GM12878 (cell line): ENCODE measurements at regions not wholly inside any gene's neighbourhood (a gene's known extent, or its start where the extent isn't known, plus 50 kb on each side); places are given as distances from the start of the nearest gene placed in this dataset.
"Not testable (repeated sequence)": the region's sequence is repeated elsewhere in the genome, so short reads cannot be mapped to it uniquely, and the experiment has no call there.

ENCODE experiments used
- ATAC-seq: fragments of 200-7000 bp; cut with Tn5 transposase; 3 replicates; pipeline ENCODE4 v1.9.1; 2020; ENCODE audit warnings: mild to moderate bottlenecking, moderate library complexity
- BruUV-seq: library from RNA; stranded (reverse); fragments of 400-500 nt; replicated peaks from 2 replicates; lab custom pipeline; 2021; lab: Mats Ljungman, UMichigan
- CTCF ChIA-PET: fragments of 300-600 bp; sonication (Branson Sonifier 250); formaldehyde crosslinking; extraction: SDS; loops from one replicate; lab custom pipeline; 2021; ENCODE audit warnings: inconsistent platforms; lab: Yijun Ruan, JAX
- POLR2A ChIA-PET: fragments of 350-600 bp; formaldehyde crosslinking; extraction: SDS; loops from one replicate; lab custom pipeline; 2021; ENCODE audit warnings: inconsistent platforms; lab: Charles Lee
- RAD21 ChIA-PET: fragments of 300-600 bp; sonication (Branson Sonifier 250); formaldehyde crosslinking; loops from one replicate; lab custom pipeline; 2023; ENCODE audit warnings: antibody characterized with exemption; ENCODE audit not compliant: unreplicated experiment; lab: Charles Lee
- SMC1A ChIA-PET: fragments of 300-600 bp; sonication (Branson Sonifier 250); formaldehyde crosslinking; loops from one replicate; lab custom pipeline; 2023; ENCODE audit not compliant: unreplicated experiment, uncharacterized antibody; lab: Charles Lee
- DNase-seq: peaks from one replicate; pipeline ENCODE4 v3.0.0-alpha.2; 2011; ENCODE audit warnings: low read depth, low spot score
- FAIRE-seq: peaks from 3 replicates; lab custom pipeline; 2011; peaks lifted over from hg19 to GRCh38; lab: Jason Lieb, UNC
- H2AFZ ChIP-seq: 2 replicates; pipeline ENCODE4 v1.6.0; 2011; ENCODE audit warnings: low read depth, low read length, control low read depth; ENCODE audit not compliant: control insufficient read depth
- H3K27ac ChIP-seq: 2 replicates; pipeline ENCODE4 v1.5.1; 2011; ENCODE audit warnings: control low read depth; ENCODE audit not compliant: control insufficient read depth, insufficient read depth
- H3K27me3 ChIP-seq, 2 experiments: replicated peaks in 1 of 2; 2 replicates each; pipeline versions ENCODE4 v1.6.0 to v1.6.1; 2011; ENCODE audit warnings: low read length in 1 of 2; ENCODE audit not compliant: control insufficient read depth in 2 of 2, insufficient read depth in 2 of 2
- H3K36me3 ChIP-seq, 2 experiments: 2 replicates each; pipeline ENCODE4 v1.5.1; 2011; ENCODE audit warnings: low read length in 1 of 2; ENCODE audit not compliant: control insufficient read depth in 2 of 2, insufficient read depth in 2 of 2
- H3K4me1 ChIP-seq: 2 replicates; pipeline ENCODE4 v1.6.1; 2011; ENCODE audit warnings: mild to moderate bottlenecking, low read length, moderate library complexity, mixed read lengths; ENCODE audit not compliant: control insufficient read depth, insufficient read depth
- H3K4me2 ChIP-seq: 2 replicates; pipeline ENCODE4 v1.6.0; 2011; ENCODE audit warnings: control low read depth; ENCODE audit not compliant: control insufficient read depth, insufficient read depth
- H3K4me3 ChIP-seq: fragments of 200-600 bp; sonication (generic); 2 replicates; pipeline ENCODE4 v1.5.1; 2016
- H3K79me2 ChIP-seq: 2 replicates; pipeline ENCODE4 v1.6.0; 2011; ENCODE audit warnings: low read length; ENCODE audit not compliant: control insufficient read depth, insufficient read depth
- H3K9ac ChIP-seq: 2 replicates; pipeline ENCODE4 v1.8.0; 2011; ENCODE audit warnings: low read length, control low read depth, mixed read lengths; ENCODE audit not compliant: control insufficient read depth, insufficient read depth
- H3K9me3 ChIP-seq: replicated peaks from 3 replicates; pipeline ENCODE4 v1.5.1; 2011; ENCODE audit warnings: mild to moderate bottlenecking, low read length; ENCODE audit not compliant: control insufficient read depth, insufficient read depth
- H4K20me1 ChIP-seq: 2 replicates; pipeline ENCODE4 v1.6.0; 2011; ENCODE audit not compliant: control insufficient read depth, insufficient read depth
- BMI1 ChIP-seq: fragments of 450-650 bp; IDR thresholded peaks from 2 replicates; pipeline ENCODE4 v1.6.1; 2016; ENCODE audit warnings: mild to moderate bottlenecking, moderate library complexity, borderline replicate concordance
- DPF2 ChIP-seq: fragments of 450-650 bp; IDR thresholded peaks from 2 replicates; pipeline ENCODE4 v1.6.1; 2017; ENCODE audit warnings: mild to moderate bottlenecking
- E2F8 ChIP-seq: fragments of 450-650 bp; IDR thresholded peaks from 2 replicates; pipeline ENCODE4 v1.6.1; 2018; ENCODE audit warnings: mild to moderate bottlenecking, low read depth, moderate library complexity; ENCODE audit not compliant: partially characterized antibody
- HDGF ChIP-seq: fragments of 450-650 bp; IDR thresholded peaks from 2 replicates; pipeline ENCODE4 v1.6.1; 2016; ENCODE audit warnings: antibody characterized with exemption
- MXI1 ChIP-seq: fragments of 150-350 bp; IDR thresholded peaks from 2 replicates; pipeline ENCODE4 v1.6.1; 2011; ENCODE audit warnings: low read depth, mild to moderate bottlenecking, inconsistent platforms, low read length, improper control_type of control experiment
- RELB ChIP-seq: fragments of 450-650 bp; IDR thresholded peaks from 2 replicates; pipeline ENCODE4 v1.6.1; 2017; ENCODE audit warnings: low read depth, mild to moderate bottlenecking, moderate library complexity
- SREBF1 ChIP-seq: IDR thresholded peaks from 2 replicates; pipeline ENCODE4 v1.6.1; 2012; ENCODE audit warnings: mild to moderate bottlenecking, low read length
- TBL1XR1 ChIP-seq: IDR thresholded peaks from 2 replicates; pipeline ENCODE4 v1.6.1; 2012; ENCODE audit warnings: low read depth, low read length, improper control_type of control experiment
- ZBED1 ChIP-seq: IDR thresholded peaks from 2 replicates; pipeline ENCODE4 v1.6.1; 2016; ENCODE audit warnings: borderline replicate concordance
- ZBTB40 ChIP-seq: fragments of 450-650 bp; IDR thresholded peaks from 2 replicates; pipeline ENCODE4 v1.6.1; 2016; ENCODE audit warnings: mild to moderate bottlenecking, moderate library complexity, borderline replicate concordance
- WGBS: methylation state at CpG from one replicate; pipeline ENCODE4 v1.1.6; 2016; ENCODE audit warnings: low lambda C conversion rate; ENCODE audit not compliant: insufficient replicate concordance, insufficient coverage; ENCODE audit errors: missing lambda C conversion rate; 5-methylcytosine and 5-hydroxymethylcytosine counted together
- in situ Hi-C: fragments of 300-500 bp; cut with MboI; formaldehyde crosslinking; loops from 9 replicates; pipeline ENCODE4 v1.14.3; 2018; ENCODE audit warnings: mixed read lengths
- intact Hi-C: fragments of 100-400 bp; cut with micrococcal nuclease; formaldehyde crosslinking; loops from one replicate; pipeline ENCODE4 v1.14.2; 2022; ENCODE audit not compliant: unreplicated experiment

- H2AFZ ChIP-seq, in situ Hi-C loops, H3K36me3 ChIP-seq, H3K79me2 ChIP-seq, ATAC-seq, H4K20me1 ChIP-seq, H3K27ac ChIP-seq, RAD21 ChIA-PET, FAIRE-seq, H3K4me2 ChIP-seq, H3K4me3 ChIP-seq, H3K9ac ChIP-seq, H3K27me3 ChIP-seq, CTCF ChIA-PET, H3K9me3 ChIP-seq, SMC1A ChIA-PET, POLR2A ChIA-PET, intact Hi-C loops, DNase-seq, BruUV-seq, H3K4me1 ChIP-seq: not testable (repeated sequence)
- 48% methylated on average over 4 of the region's 4 CpGs for WGBS
Measured at GRCh38 chr6:163696311-163696710, 281.8 kb downstream of the QKI start.

- intact Hi-C loops, result no loop called here
- no peak overlapping the region for H3K9ac ChIP-seq
- no peak for FAIRE-seq
- POLR2A ChIA-PET, result no interaction called here
- no peaks in the 10 kb centered on the region for H3K27me3 ChIP-seq
- RAD21 ChIA-PET, result no interaction called here
- no peaks in the 10 kb centered on the region for H4K20me1 ChIP-seq
- no peak for DNase-seq
- no peak overlapping the region for H3K4me3 ChIP-seq
- H2AFZ ChIP-seq, result no peak overlapping the region
- ATAC-seq, result no peak
- no peaks in the 10 kb centered on the region; the same call in 2 of the 3 replicates for H3K9me3 ChIP-seq
- H3K27ac ChIP-seq, result no peak overlapping the region
- 62% methylated on average over 8 of the region's 8 CpGs for WGBS
- SMC1A ChIA-PET, result no interaction called here
- no TSS peak for BruUV-seq
- no peaks in the 10 kb centered on the region for H3K79me2 ChIP-seq
- in situ Hi-C loops, result no loop called here
- H3K4me2 ChIP-seq, result 0 out of 2 replicates have a peak overlapping the region, but pooled peaks have one; percentile 43
- H3K36me3 ChIP-seq, result no peaks in the 10 kb centered on the region
- CTCF ChIA-PET, result no interaction called here
- peaks cover 6% of the 10 kb centered on the region for H3K4me1 ChIP-seq
- no peak for TF ChIP-seq HDGF
- no peak for TF ChIP-seq MXI1
- TF ChIP-seq DPF2, result no peak
- TF ChIP-seq ZBED1, result no peak
- no peak for TF ChIP-seq SREBF1
- no peak for TF ChIP-seq RELB
- no peak for TF ChIP-seq TBL1XR1
- no peak for TF ChIP-seq ZBTB40
- no peak for TF ChIP-seq E2F8
- no peak for TF ChIP-seq BMI1
Measured at GRCh38 chr6:163695414-163695864, 280.9 kb downstream of the QKI start.
